B cell (primary cell): ENCODE measurements at regions not wholly inside any gene's neighbourhood (a gene's known extent, or its start where the extent isn't known, plus 50 kb on each side); places are given as distances from the start of the nearest gene placed in this dataset.
A peak's percentile ranks its signal among the peaks of the same experiment; 100 is the strongest.

ENCODE experiments used
- ATAC-seq: fragments of 200-7000 bp; cut with Tn5 transposase; one replicate; pipeline ENCODE4 v1.10.0; 2021; ENCODE audit warnings: low read depth, mild to moderate bottlenecking, moderate number of reproducible peaks, moderate library complexity
- CTCF ChIA-PET: fragments of 350-600 bp; sonication (Branson Sonifier 250); formaldehyde crosslinking; loops from one replicate; lab custom pipeline; 2021; ENCODE audit warnings: antibody characterized with exemption, inconsistent platforms; lab: Charles Lee
- POLR2A ChIA-PET: fragments of 350-600 bp; sonication (Branson Sonifier 250); formaldehyde crosslinking; loops from one replicate; lab custom pipeline; 2021; ENCODE audit warnings: antibody characterized with exemption; lab: Charles Lee
- DNase-seq: peaks from one replicate; pipeline ENCODE4 v3.0.0; 2013
- H2AFZ ChIP-seq: 2 replicates; pipeline ENCODE4 v1.6.1; 2012; ENCODE audit warnings: mild to moderate bottlenecking, low read depth, low read length; ENCODE audit not compliant: insufficient read depth, poor library complexity, severe bottlenecking
- H3K27ac ChIP-seq, 2 donors: 1 replicate in 1 of 2; 2 replicates in 1 of 2; pipeline ENCODE4 v1.5.1; 2012 to 2013; ENCODE audit warnings: low read length in 2 of 2, mild to moderate bottlenecking in 2 of 2, moderate library complexity in 1 of 2
- H3K27me3 ChIP-seq, 4 experiments: fragments of 200-600 bp in 1 of 4; sonication (generic) in 1 of 4; replicated peaks in 1 of 4; 1 replicate in 2 of 4; 2 replicates in 2 of 4; pipeline versions ENCODE4 v1.6.1 to v1.7.0; 2013 to 2016; ENCODE audit warnings: low read length in 3 of 4, mild to moderate bottlenecking in 2 of 4, mixed read lengths in 1 of 4, moderate library complexity in 1 of 4; ENCODE audit not compliant: insufficient read depth in 4 of 4, control insufficient read depth in 3 of 4; ENCODE audit errors: control extremely low read depth in 1 of 4
- H3K36me3 ChIP-seq, 2 experiments: replicated peaks in 1 of 2; 1 replicate in 1 of 2; 2 replicates in 1 of 2; pipeline versions ENCODE4 v1.6.1 to v1.7.1; 2013; ENCODE audit warnings: low read length in 1 of 2; ENCODE audit not compliant: insufficient read depth in 2 of 2, control insufficient read depth in 1 of 2; ENCODE audit errors: control extremely low read depth in 1 of 2, extremely low read depth in 1 of 2
- H3K4me1 ChIP-seq, 2 donors: fragments of 200-600 bp in 1 of 2; sonication (generic) in 1 of 2; 1 replicate in 1 of 2; 2 replicates in 1 of 2; pipeline versions ENCODE4 v1.5.1 to v1.6.1; 2013 to 2017; ENCODE audit warnings: low read length in 2 of 2; ENCODE audit not compliant: control insufficient read depth in 2 of 2, insufficient read depth in 2 of 2
- H3K4me2 ChIP-seq: replicated peaks from 2 replicates; pipeline ENCODE3; 2012; ENCODE audit warnings: mild to moderate bottlenecking, low read depth, low read length; ENCODE audit not compliant: poor library complexity, severe bottlenecking
- H3K4me3 ChIP-seq, 5 experiments: fragments of 200-600 bp in 1 of 5; sonication (generic) in 1 of 5; 1 replicate in 3 of 5; 2 replicates in 2 of 5; pipeline versions ENCODE4 v1.5.1 to v1.7.0; 2011 to 2016; ENCODE audit warnings: low read length in 4 of 5, mild to moderate bottlenecking in 4 of 5, low read depth in 2 of 5, control low read depth in 1 of 5, moderate library complexity in 1 of 5; ENCODE audit not compliant: insufficient read depth in 1 of 5; ENCODE audit errors: control extremely low read depth in 1 of 5, extremely low read depth in 1 of 5
- H3K79me2 ChIP-seq: fragments of 200-600 bp; sonication (generic); one replicate; pipeline ENCODE4 v1.6.0; 2016; ENCODE audit warnings: low read length; ENCODE audit not compliant: control insufficient read depth, insufficient read depth
- H3K9ac ChIP-seq: fragments of 200-600 bp; sonication (generic); 2 replicates; pipeline ENCODE4 v1.6.1; 2017; ENCODE audit warnings: mild to moderate bottlenecking, low read length, moderate library complexity
- H3K9me3 ChIP-seq, 3 donors: one replicate each; pipeline versions ENCODE4 v1.6.1 to v1.7.1; 2013; ENCODE audit warnings: low read length in 2 of 3; ENCODE audit not compliant: control insufficient read depth in 2 of 3, insufficient read depth in 1 of 3; ENCODE audit errors: control extremely low read depth in 1 of 3
- H4K20me1 ChIP-seq: 2 replicates; pipeline ENCODE4 v1.6.0; 2012; ENCODE audit warnings: mild to moderate bottlenecking, low read length; ENCODE audit not compliant: insufficient read depth, control insufficient read depth, poor library complexity, severe bottlenecking
- H3K27ac Mint-ChIP-seq: one replicate; pipeline ENCODE4 v1.8.0; 2021; ENCODE audit warnings: mixed read lengths
- H3K27me3 Mint-ChIP-seq: one replicate; pipeline ENCODE4 v1.8.0; 2021; ENCODE audit warnings: mixed read lengths
- H3K4me1 Mint-ChIP-seq: one replicate; pipeline ENCODE4 v1.8.0; 2021; ENCODE audit warnings: mixed read lengths
- H3K4me3 Mint-ChIP-seq: one replicate; pipeline ENCODE4 v1.8.0; 2021; ENCODE audit warnings: mixed read lengths
- H3K9me3 Mint-ChIP-seq: one replicate; pipeline ENCODE4 v1.8.0; 2022; ENCODE audit warnings: mixed read lengths; ENCODE audit not compliant: insufficient read depth
- EZH2 ChIP-seq: IDR thresholded peaks from 2 replicates; pipeline ENCODE4 v1.6.1; 2012; ENCODE audit warnings: borderline replicate concordance, low read depth, mild to moderate bottlenecking, moderate library complexity, low read length; ENCODE audit not compliant: insufficient read depth, poor library complexity, severe bottlenecking
- WGBS: methylation state at CpG from one replicate; pipeline ENCODE4 v1.1.5; 2013; ENCODE audit warnings: missing lambda C conversion rate; ENCODE audit not compliant: insufficient coverage; 5-methylcytosine and 5-hydroxymethylcytosine counted together
- intact Hi-C: fragments of 100-400 bp; cut with micrococcal nuclease; formaldehyde crosslinking; loops from one replicate; pipeline ENCODE4 v1.10.0; 2022
- TF ChIP-seq, protein P1 (sequence below): fragments of 200-600 bp; IDR thresholded peaks from one replicate; pipeline ENCODE4 v1.8.0; 2022; ENCODE audit warnings: antibody characterized with exemption, mild to moderate bottlenecking

- H3K4me2 ChIP-seq = no peak overlapping the region
- 83% methylated on average over 6 of the region's 8 CpGs for WGBS
- H3K9ac ChIP-seq = no peak overlapping the region
- TF ChIP-seq, protein P1, sequence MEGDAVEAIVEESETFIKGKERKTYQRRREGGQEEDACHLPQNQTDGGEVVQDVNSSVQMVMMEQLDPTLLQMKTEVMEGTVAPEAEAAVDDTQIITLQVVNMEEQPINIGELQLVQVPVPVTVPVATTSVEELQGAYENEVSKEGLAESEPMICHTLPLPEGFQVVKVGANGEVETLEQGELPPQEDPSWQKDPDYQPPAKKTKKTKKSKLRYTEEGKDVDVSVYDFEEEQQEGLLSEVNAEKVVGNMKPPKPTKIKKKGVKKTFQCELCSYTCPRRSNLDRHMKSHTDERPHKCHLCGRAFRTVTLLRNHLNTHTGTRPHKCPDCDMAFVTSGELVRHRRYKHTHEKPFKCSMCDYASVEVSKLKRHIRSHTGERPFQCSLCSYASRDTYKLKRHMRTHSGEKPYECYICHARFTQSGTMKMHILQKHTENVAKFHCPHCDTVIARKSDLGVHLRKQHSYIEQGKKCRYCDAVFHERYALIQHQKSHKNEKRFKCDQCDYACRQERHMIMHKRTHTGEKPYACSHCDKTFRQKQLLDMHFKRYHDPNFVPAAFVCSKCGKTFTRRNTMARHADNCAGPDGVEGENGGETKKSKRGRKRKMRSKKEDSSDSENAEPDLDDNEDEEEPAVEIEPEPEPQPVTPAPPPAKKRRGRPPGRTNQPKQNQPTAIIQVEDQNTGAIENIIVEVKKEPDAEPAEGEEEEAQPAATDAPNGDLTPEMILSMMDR = no peak
- no peak for TF ChIP-seq EZH2
- H2AFZ ChIP-seq = no peak overlapping the region
- H3K4me3 Mint-ChIP-seq = no peak overlapping the region
- no peaks in the 10 kb centered on the region for H3K9me3 Mint-ChIP-seq
- H4K20me1 ChIP-seq = no peaks in the 10 kb centered on the region
- ATAC-seq (no peak), DNase-seq (peak; percentile 18)
- no peaks in the 10 kb centered on the region for H3K79me2 ChIP-seq
- POLR2A ChIA-PET = no interaction called here
- intact Hi-C loops = no loop called here
- no peaks in the 10 kb centered on the region for H3K27me3 Mint-ChIP-seq
- H3K27ac ChIP-seq = no peak overlapping the region
- no peaks in the 10 kb centered on the region for H3K4me1 ChIP-seq
- peaks cover 8% of the 10 kb centered on the region for H3K4me1 Mint-ChIP-seq
- H3K36me3 ChIP-seq = no peaks in the 10 kb centered on the region
- H3K9me3 ChIP-seq = no peaks in the 10 kb centered on the region
- no peak overlapping the region for H3K27ac Mint-ChIP-seq
- no peaks in the 10 kb centered on the region for H3K27me3 ChIP-seq
- CTCF ChIA-PET = no interaction called here
- H3K4me3 ChIP-seq = no peak overlapping the region
Measured at GRCh38 chr9:89770531-89771174, 165.8 kb downstream of the GADD45G start.

- CTCF ChIA-PET = no interaction called here
Measured at GRCh38 chr9:89771205-89771604, 166.4 kb downstream of the GADD45G start.

More at GRCh38 chr9:89771205-89771604, 166.4 kb downstream of the GADD45G start:
- DNase-seq (no peak), ATAC-seq (no peak)
- no peaks in the 10 kb centered on the region for H4K20me1 ChIP-seq
- H3K4me1 ChIP-seq = no peaks in the 10 kb centered on the region
- no peak overlapping the region for H3K9ac ChIP-seq
- H3K36me3 ChIP-seq = no peaks in the 10 kb centered on the region
- intact Hi-C loops = no loop called here
- no peak for TF ChIP-seq EZH2
- TF ChIP-seq, protein P1 = no peak
- no peaks in the 10 kb centered on the region for H3K9me3 ChIP-seq
- Mint-ChIP-seq H3K27me3 (no peaks in the 10 kb centered on the region), H3K27ac (no peak overlapping the region), H3K4me1 (peaks cover 8% of the 10 kb centered on the region), H3K4me3 (no peak overlapping the region), H3K9me3 (no peaks in the 10 kb centered on the region)
- WGBS = 97% methylated on average over 4 of the region's 4 CpGs
- no peak overlapping the region for H3K27ac ChIP-seq
- H3K4me2 ChIP-seq = no peak overlapping the region
- H3K27me3 ChIP-seq = no peaks in the 10 kb centered on the region
- POLR2A ChIA-PET = no interaction called here
- no peak overlapping the region for H3K4me3 ChIP-seq
- H2AFZ ChIP-seq = no peak overlapping the region
- H3K79me2 ChIP-seq = no peaks in the 10 kb centered on the region
